Gastrocnemius medialis (tissue), 4 donors: ENCODE measurements at regions not wholly inside any gene's neighbourhood (a gene's known extent, or its start where the extent isn't known, plus 50 kb on each side); places are given as distances from the start of the nearest gene placed in this dataset.

Source experiments
- POLR2A ChIP-seq, 2 donors: fragments of 450-650 bp; IDR thresholded peaks; one replicate each; pipeline ENCODE4 v1.6.1; 2017; ENCODE audit warnings: antibody characterized with exemption in 2 of 2, mild to moderate bottlenecking in 2 of 2, moderate library complexity in 2 of 2
- TF ChIP-seq, protein P1 (sequence below), 5 experiments: fragments of 450-650 bp in 3 of 5; fragments of 200-600 bp in 2 of 5; sonication (generic) in 2 of 5; IDR thresholded peaks in 4 of 5; conservative IDR thresholded peaks in 1 of 5; 1 replicate in 4 of 5; 2 replicates in 1 of 5; pipeline ENCODE4 v1.5.1; 2016 to 2019; ENCODE audit warnings: antibody characterized with exemption in 5 of 5, mild to moderate bottlenecking in 3 of 5, moderate library complexity in 3 of 5

DNA sequence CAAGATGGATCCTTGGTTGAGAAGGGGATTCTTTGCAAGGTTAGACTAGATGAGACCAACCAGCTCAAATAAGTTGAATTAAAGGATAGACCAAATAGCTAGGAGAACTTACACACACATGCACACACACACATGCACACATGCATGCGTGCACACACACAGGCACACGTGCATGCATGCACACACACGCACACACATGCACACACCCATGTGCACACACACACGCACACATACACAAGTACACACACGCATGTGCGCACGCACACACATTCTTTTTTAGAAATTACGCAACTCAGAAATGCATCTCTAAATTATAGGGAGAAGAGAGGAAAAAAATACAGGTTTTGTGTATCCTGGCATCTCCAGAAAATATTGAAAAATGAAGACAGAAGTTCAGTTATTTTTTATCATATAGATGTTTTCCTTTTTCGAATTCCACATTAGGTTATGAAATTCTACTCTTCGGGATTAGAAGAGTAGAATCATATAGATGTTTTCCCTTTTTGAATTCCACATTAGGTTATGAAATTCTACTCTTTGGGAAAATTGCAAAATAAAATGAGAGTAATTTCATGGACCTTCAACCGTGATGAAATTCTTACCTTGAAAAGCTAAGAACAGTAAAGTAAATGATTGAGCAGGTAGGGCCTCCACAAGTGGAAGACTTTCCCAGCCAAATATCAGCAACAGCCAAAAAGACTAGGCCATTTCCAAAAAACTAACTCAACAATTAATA lies 243.2 kb upstream of the USP25 start:
- no peak for TF ChIP-seq POLR2A (IDR thresholded peaks at IDR 0.05)
- TF ChIP-seq, protein P1, sequence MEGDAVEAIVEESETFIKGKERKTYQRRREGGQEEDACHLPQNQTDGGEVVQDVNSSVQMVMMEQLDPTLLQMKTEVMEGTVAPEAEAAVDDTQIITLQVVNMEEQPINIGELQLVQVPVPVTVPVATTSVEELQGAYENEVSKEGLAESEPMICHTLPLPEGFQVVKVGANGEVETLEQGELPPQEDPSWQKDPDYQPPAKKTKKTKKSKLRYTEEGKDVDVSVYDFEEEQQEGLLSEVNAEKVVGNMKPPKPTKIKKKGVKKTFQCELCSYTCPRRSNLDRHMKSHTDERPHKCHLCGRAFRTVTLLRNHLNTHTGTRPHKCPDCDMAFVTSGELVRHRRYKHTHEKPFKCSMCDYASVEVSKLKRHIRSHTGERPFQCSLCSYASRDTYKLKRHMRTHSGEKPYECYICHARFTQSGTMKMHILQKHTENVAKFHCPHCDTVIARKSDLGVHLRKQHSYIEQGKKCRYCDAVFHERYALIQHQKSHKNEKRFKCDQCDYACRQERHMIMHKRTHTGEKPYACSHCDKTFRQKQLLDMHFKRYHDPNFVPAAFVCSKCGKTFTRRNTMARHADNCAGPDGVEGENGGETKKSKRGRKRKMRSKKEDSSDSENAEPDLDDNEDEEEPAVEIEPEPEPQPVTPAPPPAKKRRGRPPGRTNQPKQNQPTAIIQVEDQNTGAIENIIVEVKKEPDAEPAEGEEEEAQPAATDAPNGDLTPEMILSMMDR (IDR thresholded peaks at IDR 0.05 in 4 of 5, conservative IDR thresholded peaks at IDR 0.05 in 1 of 5) = no peak
